ENCODE measurements at regions not wholly inside any gene's neighbourhood (a gene's known extent, or its start where the extent isn't known, plus 50 kb on each side); places are given as distances from the start of the nearest gene placed in this dataset.

DNA sequence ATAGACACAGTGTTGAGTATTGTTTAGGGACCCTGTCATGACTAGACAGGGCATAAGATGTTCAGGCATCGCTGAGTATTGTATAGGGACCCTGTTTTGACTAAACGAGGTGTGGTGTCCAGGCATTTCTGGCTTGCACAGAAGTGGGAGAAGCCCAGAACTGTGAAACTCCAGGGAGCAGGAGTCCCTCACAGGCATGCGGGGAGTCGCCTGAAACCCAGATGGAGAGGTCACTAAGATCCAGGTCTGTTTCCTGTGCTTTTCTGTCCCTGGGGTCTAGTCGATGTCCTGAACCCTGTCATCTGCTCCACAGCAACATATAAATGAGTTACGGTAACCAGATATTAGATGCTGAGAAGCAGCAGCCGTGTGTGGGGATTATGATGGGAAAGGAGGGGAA lies 469.0 kb upstream of the SALL3 start:
- DNase-seq (ENCODE audit: low spot score), result peak; percentile 19
- no peak overlapping the region for H3K4me3 ChIP-seq
- no peak overlapping the region for H3K27ac ChIP-seq
- no peak for TF ChIP-seq CTCF (IDR thresholded peaks at IDR 0.05)

- DNase-seq (ENCODE audit: low spot score), result peak; percentile 58
- no peak for TF ChIP-seq CTCF (IDR thresholded peaks at IDR 0.05)
- Histone ChIP-seq H3K27ac (no peak overlapping the region), H3K4me3 (no peak overlapping the region)
Observed at GRCh38 chr18:78511666-78512601, 467.7 kb upstream of the SALL3 start.

- H3K4me3 ChIP-seq, result no peak overlapping the region
- peak; percentile 40 for DNase-seq (ENCODE audit: low spot score)
- H3K27ac ChIP-seq, result no peak overlapping the region
- no peak for TF ChIP-seq CTCF (IDR thresholded peaks at IDR 0.05)
Observed at GRCh38 chr18:78514910-78515670, 464.5 kb upstream of the SALL3 start.

- TF ChIP-seq CTCF (IDR thresholded peaks at IDR 0.05), result no peak
- no peak overlapping the region for H3K4me3 ChIP-seq
- DNase-seq (ENCODE audit: low spot score), result peak; percentile 41
- no peak overlapping the region for H3K27ac ChIP-seq
Observed at GRCh38 chr18:78517328-78517727, 462.3 kb upstream of the SALL3 start.

DNA sequence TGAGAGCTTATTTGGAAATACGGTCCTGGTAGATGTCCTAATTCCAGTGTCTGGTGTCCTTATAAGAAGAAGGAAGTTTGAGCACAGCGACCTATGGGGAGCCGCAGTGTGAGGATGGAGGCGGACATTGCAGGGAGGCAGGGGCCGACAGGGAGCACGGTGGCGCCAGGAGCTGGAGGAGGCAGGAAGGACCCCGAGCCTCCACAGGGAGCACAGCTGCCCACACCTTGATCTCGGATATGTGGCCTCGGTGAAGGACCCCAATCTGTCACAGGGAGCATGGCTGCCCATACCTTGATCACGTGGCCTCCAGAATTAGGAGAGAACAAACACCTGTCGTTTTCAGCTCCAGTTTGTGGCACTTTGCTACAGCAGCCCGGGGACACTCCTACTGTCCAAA lies 461.6 kb upstream of the SALL3 start:
- Histone ChIP-seq H3K27ac (no peak overlapping the region), H3K4me3 (no peak overlapping the region)
- TF ChIP-seq CTCF (IDR thresholded peaks at IDR 0.05), result no peak
- peak; percentile 31 for DNase-seq (ENCODE audit: low spot score)

DNA sequence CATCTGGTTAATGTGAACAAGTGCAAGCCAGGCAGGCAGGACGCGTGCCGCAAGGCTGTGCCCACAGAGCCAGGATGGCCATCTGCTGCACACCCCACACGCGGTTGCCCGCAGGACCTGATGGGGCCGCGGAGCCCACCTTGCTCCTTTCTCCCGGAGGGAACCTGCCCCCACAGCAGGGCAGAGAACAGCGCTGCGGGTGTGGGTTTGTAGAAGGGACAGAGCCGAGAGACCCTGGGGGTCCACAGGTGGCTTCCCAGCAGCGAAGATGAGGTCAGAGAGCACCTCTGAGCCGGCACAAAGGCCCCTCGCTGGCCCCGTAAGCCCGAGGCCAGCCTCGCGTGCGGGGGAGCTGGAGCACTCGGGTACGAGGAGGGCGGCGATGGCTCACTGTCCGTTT lies 460.8 kb upstream of the SALL3 start:
- peak; percentile 40 for DNase-seq (ENCODE audit: low spot score)
- no peak overlapping the region for H3K27ac ChIP-seq
- no peak for TF ChIP-seq CTCF (IDR thresholded peaks at IDR 0.05)

More for the DNA sequence above, 460.8 kb upstream of the SALL3 start:
- no peak overlapping the region for H3K4me3 ChIP-seq

Measured in coronary artery (tissue), 2 donors.